GM12878 (cell line): ENCODE measurements at regions not wholly inside any gene's neighbourhood (a gene's known extent, or its start where the extent isn't known, plus 50 kb on each side); places are given as distances from the start of the nearest gene placed in this dataset.

Source experiments
- ATAC-seq: fragments of 200-7000 bp; cut with Tn5 transposase; 3 replicates; pipeline ENCODE4 v1.9.1; 2020; ENCODE audit warnings: mild to moderate bottlenecking, moderate library complexity
- BruUV-seq: library from RNA; stranded (reverse); fragments of 400-500 nt; replicated peaks from 2 replicates; lab custom pipeline; 2021; lab: Mats Ljungman, UMichigan
- CTCF ChIA-PET: fragments of 300-600 bp; sonication (Branson Sonifier 250); formaldehyde crosslinking; extraction: SDS; loops from one replicate; lab custom pipeline; 2021; ENCODE audit warnings: inconsistent platforms; lab: Yijun Ruan, JAX
- POLR2A ChIA-PET: fragments of 350-600 bp; formaldehyde crosslinking; extraction: SDS; loops from one replicate; lab custom pipeline; 2021; ENCODE audit warnings: inconsistent platforms; lab: Charles Lee
- RAD21 ChIA-PET: fragments of 300-600 bp; sonication (Branson Sonifier 250); formaldehyde crosslinking; loops from one replicate; lab custom pipeline; 2023; ENCODE audit warnings: antibody characterized with exemption; ENCODE audit not compliant: unreplicated experiment; lab: Charles Lee
- SMC1A ChIA-PET: fragments of 300-600 bp; sonication (Branson Sonifier 250); formaldehyde crosslinking; loops from one replicate; lab custom pipeline; 2023; ENCODE audit not compliant: unreplicated experiment, uncharacterized antibody; lab: Charles Lee
- DNase-seq: peaks from one replicate; pipeline ENCODE4 v3.0.0-alpha.2; 2011; ENCODE audit warnings: low read depth, low spot score
- FAIRE-seq: peaks from 3 replicates; lab custom pipeline; 2011; peaks lifted over from hg19 to GRCh38; lab: Jason Lieb, UNC
- H2AFZ ChIP-seq: 2 replicates; pipeline ENCODE4 v1.6.0; 2011; ENCODE audit warnings: low read depth, low read length, control low read depth; ENCODE audit not compliant: control insufficient read depth
- H3K27ac ChIP-seq: 2 replicates; pipeline ENCODE4 v1.5.1; 2011; ENCODE audit warnings: control low read depth; ENCODE audit not compliant: control insufficient read depth, insufficient read depth
- H3K27me3 ChIP-seq, 2 experiments: replicated peaks in 1 of 2; 2 replicates each; pipeline versions ENCODE4 v1.6.0 to v1.6.1; 2011; ENCODE audit warnings: low read length in 1 of 2; ENCODE audit not compliant: control insufficient read depth in 2 of 2, insufficient read depth in 2 of 2
- H3K36me3 ChIP-seq, 2 experiments: 2 replicates each; pipeline ENCODE4 v1.5.1; 2011; ENCODE audit warnings: low read length in 1 of 2; ENCODE audit not compliant: control insufficient read depth in 2 of 2, insufficient read depth in 2 of 2
- H3K4me1 ChIP-seq: 2 replicates; pipeline ENCODE4 v1.6.1; 2011; ENCODE audit warnings: mild to moderate bottlenecking, low read length, moderate library complexity, mixed read lengths; ENCODE audit not compliant: control insufficient read depth, insufficient read depth
- H3K4me2 ChIP-seq: 2 replicates; pipeline ENCODE4 v1.6.0; 2011; ENCODE audit warnings: control low read depth; ENCODE audit not compliant: control insufficient read depth, insufficient read depth
- H3K4me3 ChIP-seq: fragments of 200-600 bp; sonication (generic); 2 replicates; pipeline ENCODE4 v1.5.1; 2016
- H3K79me2 ChIP-seq: 2 replicates; pipeline ENCODE4 v1.6.0; 2011; ENCODE audit warnings: low read length; ENCODE audit not compliant: control insufficient read depth, insufficient read depth
- H3K9ac ChIP-seq: 2 replicates; pipeline ENCODE4 v1.8.0; 2011; ENCODE audit warnings: low read length, control low read depth, mixed read lengths; ENCODE audit not compliant: control insufficient read depth, insufficient read depth
- H3K9me3 ChIP-seq: replicated peaks from 3 replicates; pipeline ENCODE4 v1.5.1; 2011; ENCODE audit warnings: mild to moderate bottlenecking, low read length; ENCODE audit not compliant: control insufficient read depth, insufficient read depth
- H4K20me1 ChIP-seq: 2 replicates; pipeline ENCODE4 v1.6.0; 2011; ENCODE audit not compliant: control insufficient read depth, insufficient read depth
- BCL11A ChIP-seq: IDR thresholded peaks from 2 replicates; pipeline ENCODE4 v1.6.1; 2011; ENCODE audit warnings: low read depth, low read length
- BCL3 ChIP-seq: IDR thresholded peaks from 2 replicates; pipeline ENCODE4 v1.6.1; 2011; ENCODE audit warnings: borderline replicate concordance, low read depth, mild to moderate bottlenecking, moderate library complexity, low read length; ENCODE audit not compliant: insufficient read depth, poor library complexity, severe bottlenecking
- CHD2 ChIP-seq: IDR thresholded peaks from 2 replicates; pipeline ENCODE4 v1.6.1; 2011; ENCODE audit warnings: low read depth, low read length, improper control_type of control experiment, borderline replicate concordance
- FOXM1 ChIP-seq: IDR thresholded peaks from 2 replicates; pipeline ENCODE4 v1.6.1; 2012; ENCODE audit warnings: low read depth, mild to moderate bottlenecking, inconsistent platforms, low read length, moderate library complexity
- HDAC6 ChIP-seq: fragments of 200-600 bp; sonication (generic); IDR thresholded peaks from one replicate; pipeline ENCODE4 v1.8.0; 2017; ENCODE audit warnings: antibody characterized with exemption; ENCODE audit not compliant: unreplicated experiment
- IRF4 ChIP-seq: IDR thresholded peaks from 2 replicates; pipeline ENCODE4 v1.6.1; 2011; ENCODE audit warnings: low read depth, low read length
- JUND ChIP-seq: IDR thresholded peaks from 2 replicates; pipeline ENCODE4 v1.6.1; 2012; ENCODE audit warnings: low read depth, mild to moderate bottlenecking, low read length, improper control_type of control experiment, moderate library complexity
- NBN ChIP-seq: fragments of 450-650 bp; IDR thresholded peaks from 2 replicates; pipeline ENCODE4 v1.6.1; 2016
- PAX8 ChIP-seq: fragments of 450-650 bp; IDR thresholded peaks from 2 replicates; pipeline ENCODE4 v1.6.1; 2017; ENCODE audit warnings: mild to moderate bottlenecking, moderate library complexity
- POU2F2 ChIP-seq: IDR thresholded peaks from 3 replicates; pipeline ENCODE4 v1.6.1; 2011; ENCODE audit warnings: low read depth, mild to moderate bottlenecking, low read length, borderline replicate concordance
- RBBP5 ChIP-seq: fragments of 200-600 bp; sonication (generic); conservative IDR thresholded peaks from 2 replicates; pipeline ENCODE4 v1.6.1; 2016
- RUNX3 ChIP-seq: IDR thresholded peaks from 2 replicates; pipeline ENCODE4 v1.6.1; 2012; ENCODE audit warnings: low read length, inconsistent platforms
- SPI1 ChIP-seq: IDR thresholded peaks from 2 replicates; pipeline ENCODE4 v1.6.1; 2011; ENCODE audit warnings: low read depth, mild to moderate bottlenecking, low read length, moderate library complexity, borderline replicate concordance; ENCODE audit not compliant: insufficient read depth
- SREBF1 ChIP-seq: IDR thresholded peaks from 2 replicates; pipeline ENCODE4 v1.6.1; 2012; ENCODE audit warnings: mild to moderate bottlenecking, low read length
- STAT1 ChIP-seq: fragments of 450-650 bp; conservative IDR thresholded peaks from 2 replicates; pipeline ENCODE4 v1.6.1; 2014; ENCODE audit warnings: antibody characterized with exemption, mild to moderate bottlenecking
- WRNIP1 ChIP-seq: IDR thresholded peaks from 2 replicates; pipeline ENCODE4 v1.6.1; 2011; ENCODE audit warnings: low read depth, low read length, improper control_type of control experiment, borderline replicate concordance
- ZBED1 ChIP-seq: IDR thresholded peaks from 2 replicates; pipeline ENCODE4 v1.6.1; 2016; ENCODE audit warnings: borderline replicate concordance
- ZNF274 ChIP-seq: IDR thresholded peaks from one replicate; pipeline ENCODE4 v1.8.0; 2011; ENCODE audit not compliant: insufficient read length, insufficient read depth
- WGBS: methylation state at CpG from one replicate; pipeline ENCODE4 v1.1.6; 2016; ENCODE audit warnings: low lambda C conversion rate; ENCODE audit not compliant: insufficient replicate concordance, insufficient coverage; ENCODE audit errors: missing lambda C conversion rate; 5-methylcytosine and 5-hydroxymethylcytosine counted together
- in situ Hi-C: fragments of 300-500 bp; cut with MboI; formaldehyde crosslinking; loops from 9 replicates; pipeline ENCODE4 v1.14.3; 2018; ENCODE audit warnings: mixed read lengths
- intact Hi-C: fragments of 100-400 bp; cut with micrococcal nuclease; formaldehyde crosslinking; loops from one replicate; pipeline ENCODE4 v1.14.2; 2022; ENCODE audit not compliant: unreplicated experiment
- TF ChIP-seq, protein P1 (sequence below): fragments of 450-650 bp; IDR thresholded peaks from 2 replicates; pipeline ENCODE4 v1.6.1; 2016; ENCODE audit warnings: mild to moderate bottlenecking, moderate library complexity, borderline replicate concordance

- FAIRE-seq (no peak), DNase-seq (no peak)
- WGBS, result 27% methylated on average over 22 of the region's 23 CpGs
- no peaks in the 10 kb centered on the region for H3K9me3 ChIP-seq
- CTCF ChIA-PET, result no interaction called here
- no TSS peak for BruUV-seq
- H2AFZ ChIP-seq, result no peak overlapping the region
- no peaks in the 10 kb centered on the region for H3K4me1 ChIP-seq
- no peaks in the 10 kb centered on the region for H3K36me3 ChIP-seq
- POLR2A ChIA-PET, result interaction anchor here (0.6 kb wide), 1 partner anchor 460 kb away, joined by 5 read pairs; no protein-coding TSS in a partner anchor
- intact Hi-C loops, result no loop called here
- no peaks in the 10 kb centered on the region for H4K20me1 ChIP-seq
- TF ChIP-seq ZBED1, result no peak
- TF ChIP-seq BCL11A, result no peak
- TF ChIP-seq, protein P1, sequence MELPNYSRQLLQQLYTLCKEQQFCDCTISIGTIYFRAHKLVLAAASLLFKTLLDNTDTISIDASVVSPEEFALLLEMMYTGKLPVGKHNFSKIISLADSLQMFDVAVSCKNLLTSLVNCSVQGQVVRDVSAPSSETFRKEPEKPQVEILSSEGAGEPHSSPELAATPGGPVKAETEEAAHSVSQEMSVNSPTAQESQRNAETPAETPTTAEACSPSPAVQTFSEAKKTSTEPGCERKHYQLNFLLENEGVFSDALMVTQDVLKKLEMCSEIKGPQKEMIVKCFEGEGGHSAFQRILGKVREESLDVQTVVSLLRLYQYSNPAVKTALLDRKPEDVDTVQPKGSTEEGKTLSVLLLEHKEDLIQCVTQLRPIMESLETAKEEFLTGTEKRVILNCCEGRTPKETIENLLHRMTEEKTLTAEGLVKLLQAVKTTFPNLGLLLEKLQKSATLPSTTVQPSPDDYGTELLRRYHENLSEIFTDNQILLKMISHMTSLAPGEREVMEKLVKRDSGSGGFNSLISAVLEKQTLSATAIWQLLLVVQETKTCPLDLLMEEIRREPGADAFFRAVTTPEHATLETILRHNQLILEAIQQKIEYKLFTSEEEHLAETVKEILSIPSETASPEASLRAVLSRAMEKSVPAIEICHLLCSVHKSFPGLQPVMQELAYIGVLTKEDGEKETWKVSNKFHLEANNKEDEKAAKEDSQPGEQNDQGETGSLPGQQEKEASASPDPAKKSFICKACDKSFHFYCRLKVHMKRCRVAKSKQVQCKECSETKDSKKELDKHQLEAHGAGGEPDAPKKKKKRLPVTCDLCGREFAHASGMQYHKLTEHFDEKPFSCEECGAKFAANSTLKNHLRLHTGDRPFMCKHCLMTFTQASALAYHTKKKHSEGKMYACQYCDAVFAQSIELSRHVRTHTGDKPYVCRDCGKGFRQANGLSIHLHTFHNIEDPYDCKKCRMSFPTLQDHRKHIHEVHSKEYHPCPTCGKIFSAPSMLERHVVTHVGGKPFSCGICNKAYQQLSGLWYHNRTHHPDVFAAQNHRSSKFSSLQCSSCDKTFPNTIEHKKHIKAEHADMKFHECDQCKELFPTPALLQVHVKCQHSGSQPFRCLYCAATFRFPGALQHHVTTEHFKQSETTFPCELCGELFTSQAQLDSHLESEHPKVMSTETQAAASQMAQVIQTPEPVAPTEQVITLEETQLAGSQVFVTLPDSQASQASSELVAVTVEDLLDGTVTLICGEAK, result no peak
- no peak for TF ChIP-seq FOXM1
- no peak for TF ChIP-seq STAT1
- TF ChIP-seq HDAC6, result no peak
- no peak for TF ChIP-seq RUNX3
- TF ChIP-seq WRNIP1, result no peak
- no peak for TF ChIP-seq BCL3
- no peak for TF ChIP-seq NBN
- TF ChIP-seq CHD2, result no peak
- TF ChIP-seq RBBP5, result no peak
- TF ChIP-seq ZNF274, result no peak
- TF ChIP-seq PAX8, result no peak
- TF ChIP-seq SREBF1, result no peak
- no peak for TF ChIP-seq IRF4
- no peak for TF ChIP-seq SPI1
- no peak for TF ChIP-seq POU2F2
- TF ChIP-seq JUND, result no peak
- TF ChIP-seq, all 136 proteins: peak for 0
- Histone ChIP-seq H3K27me3 (peaks cover 5% of the 10 kb centered on the region in 2 experiments), H3K4me2 (no peak overlapping the region), H3K9ac (no peak overlapping the region), H3K27ac (no peak overlapping the region), H3K4me3 (no peak overlapping the region), H3K79me2 (no peaks in the 10 kb centered on the region)
- ATAC-seq, result no peak
- SMC1A ChIA-PET, result no interaction called here
- in situ Hi-C loops, result no loop called here
- RAD21 ChIA-PET, result no interaction called here
Measured at GRCh38 chr17:77527836-77528505, 387.2 kb downstream of the SEC14L1 start.
